ENCODE measurements at regions not wholly inside any gene's neighbourhood (a gene's known extent, or its start where the extent isn't known, plus 50 kb on each side); places are given as distances from the start of the nearest gene placed in this dataset.
"Not testable (repeated sequence)": the region's sequence is repeated elsewhere in the genome, so short reads cannot be mapped to it uniquely, and the experiment has no call there.

GRCh38 chr10:106038246-106038645 is 1126.3 kb downstream of the SORCS1 start:
- DNase-seq = no peak

- DNase-seq = no peak
Measured at GRCh38 chr10:106033065-106033464, 1131.4 kb downstream of the SORCS1 start.

- DNase-seq = no peak
Measured at GRCh38 chr10:106032450-106033002, 1132.0 kb downstream of the SORCS1 start.

- DNase-seq = no peak
Measured at GRCh38 chr10:106027240-106027639, 1137.3 kb downstream of the SORCS1 start.

- no peak for DNase-seq
Measured at GRCh38 chr10:106025208-106025811, 1139.2 kb downstream of the SORCS1 start.

GRCh38 chr10:106023329-106023728 is 1141.2 kb downstream of the SORCS1 start:
- no peak for DNase-seq

GRCh38 chr10:106019559-106019958 is 1144.9 kb downstream of the SORCS1 start:
- not testable (repeated sequence) for DNase-seq

- not testable (repeated sequence) for DNase-seq
Measured at GRCh38 chr10:106015369-106016199, 1148.9 kb downstream of the SORCS1 start.

- DNase-seq = no peak
Measured at GRCh38 chr10:106011250-106011649, 1153.3 kb downstream of the SORCS1 start.

GRCh38 chr10:106000721-106001120 is 1163.8 kb downstream of the SORCS1 start:
- no peak for DNase-seq

- no peak for DNase-seq
Measured at GRCh38 chr10:105993609-105994008, 1170.9 kb downstream of the SORCS1 start.

- DNase-seq = no peak
Measured at GRCh38 chr10:105992928-105993327, 1171.6 kb downstream of the SORCS1 start.

- DNase-seq = no peak
Measured at GRCh38 chr10:105990529-105990928, 1174.0 kb downstream of the SORCS1 start.

GRCh38 chr10:105989995-105990394 is 1174.5 kb downstream of the SORCS1 start:
- no peak for DNase-seq

- DNase-seq = no peak
Measured at GRCh38 chr10:105988848-105989247, 1175.7 kb downstream of the SORCS1 start.

- no peak for DNase-seq
Measured at GRCh38 chr10:105986912-105987635, 1177.4 kb downstream of the SORCS1 start.

GRCh38 chr10:105986486-105986885 is 1178.0 kb downstream of the SORCS1 start:
- no peak for DNase-seq

GRCh38 chr10:105982735-105983134 is 1181.8 kb downstream of the SORCS1 start:
- DNase-seq = no peak

- no peak for DNase-seq
Measured at GRCh38 chr10:105981679-105982078, 1182.8 kb downstream of the SORCS1 start.

GRCh38 chr10:105974803-105975456 is 1189.6 kb downstream of the SORCS1 start:
- no peak for DNase-seq

GRCh38 chr10:105973902-105974301 is 1190.6 kb downstream of the SORCS1 start:
- no peak for DNase-seq

- DNase-seq = no peak
Measured at GRCh38 chr10:105973360-105973759, 1191.1 kb downstream of the SORCS1 start.

- DNase-seq = no peak
Measured at GRCh38 chr10:105971460-105971859, 1193.0 kb downstream of the SORCS1 start.
